ENCODE measurements at regions not wholly inside any gene's neighbourhood (a gene's known extent, or its start where the extent isn't known, plus 50 kb on each side); places are given as distances from the start of the nearest gene placed in this dataset.

DNA sequence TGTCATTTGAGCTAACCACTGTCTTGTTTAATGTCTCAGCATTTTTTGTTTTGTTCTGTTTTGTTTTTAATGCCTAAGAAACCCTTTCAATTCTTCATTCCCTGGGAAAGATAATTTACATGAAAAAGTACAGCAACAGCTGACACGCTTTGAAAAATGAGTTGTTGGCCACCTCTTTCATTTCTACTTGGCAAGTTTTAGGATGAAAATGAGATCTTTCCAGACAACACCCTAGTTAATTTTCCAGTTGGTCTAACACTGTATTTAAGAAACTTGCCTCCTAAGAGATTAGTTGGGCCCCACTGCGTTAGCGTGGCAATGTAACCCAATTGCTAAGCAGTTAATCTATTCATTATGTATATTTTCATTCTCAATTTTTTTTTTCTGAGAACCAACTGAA, 194.0 kb upstream of the LRRN1 start:
- TF ChIP-seq POLR2A (IDR thresholded peaks at IDR 0.05; ENCODE audit: low read depth, low read length) (no peak), SPI1 (IDR thresholded peaks at IDR 0.05; ENCODE audit: low read depth, low read length) (no peak)
